ENCODE measurements at regions not wholly inside any gene's neighbourhood (a gene's known extent, or its start where the extent isn't known, plus 50 kb on each side); places are given as distances from the start of the nearest gene placed in this dataset.

- peaks cover 5% of the 10 kb centered on the region; the same call in 1 of the 2 replicates for H3K9me3 ChIP-seq (ENCODE audit: insufficient read depth, low read depth)
- no peaks in the 10 kb centered on the region for H3F3A ChIP-seq (ENCODE audit: insufficient read depth, low read depth)
- no peaks in the 10 kb centered on the region for H3K27me3 ChIP-seq (ENCODE audit: insufficient read depth, low read depth)
- ChIA-PET CTCF (interaction anchor here (0.6 to 2.1 kb wide), 9 partner anchors 11 to 289 kb away, joined by 3 to 26 read pairs (median 4); partner anchors contain the start of gene ACSL4), POLR2A (ENCODE audit: unreplicated experiment) (interaction anchor here (0.7 to 1.1 kb wide), 3 partner anchors 17 to 144 kb away, joined by 3 to 10 read pairs (median 6); no protein-coding TSS in a partner anchor)
- H3K79me2 ChIP-seq (ENCODE audit: low read depth): no peaks in the 10 kb centered on the region
- DNase-seq: no peak
- intact Hi-C loops (cut with micrococcal nuclease; ENCODE audit: unreplicated experiment): loop anchor here (1.0 kb wide), 2 partner anchors 144 to 372 kb away; no protein-coding TSS in a partner anchor
- TF ChIP-seq CTCF (conservative IDR thresholded peaks at IDR 0.05) (peak; percentile 96), EZH2 (IDR thresholded peaks at IDR 0.05; ENCODE audit: low read depth) (no peak)
- no peak overlapping the region for H3K27ac ChIP-seq
- no peaks in the 10 kb centered on the region for H3K36me3 ChIP-seq (ENCODE audit: low read depth)
- H3K4me1 ChIP-seq (replicated peaks; ENCODE audit: insufficient read depth): peaks cover 7% of the 10 kb centered on the region; the same call in 1 of the 2 replicates
- no TSS peak for BruUV-seq (replicated peaks)
- H3K4me2 ChIP-seq: peak overlapping the region; percentile 47
- no peak overlapping the region for H2AFZ ChIP-seq
- no peaks in the 10 kb centered on the region for H3K9me2 ChIP-seq (ENCODE audit: insufficient read depth)
- H4K20me1 ChIP-seq (ENCODE audit: insufficient read depth): no peaks in the 10 kb centered on the region
- no peak overlapping the region for H3K4me3 ChIP-seq
Measured at GRCh38 chrX:109856974-109857373, 123.9 kb upstream of the ACSL4 start.

- ChIA-PET CTCF (interaction anchor here (0.7 to 2.1 kb wide), 8 partner anchors 12 to 288 kb away, joined by 3 to 26 read pairs (median 4); partner anchors contain the start of gene ACSL4), POLR2A (ENCODE audit: unreplicated experiment) (no interaction called here)
- Histone ChIP-seq H3K4me1 (replicated peaks; ENCODE audit: insufficient read depth) (peaks cover 12% of the 10 kb centered on the region; the same call in 1 of the 2 replicates), H3F3A (ENCODE audit: insufficient read depth, low read depth) (no peaks in the 10 kb centered on the region; the same call in 1 of the 2 replicates), H3K9me2 (ENCODE audit: insufficient read depth) (no peaks in the 10 kb centered on the region), H3K36me3 (ENCODE audit: low read depth) (no peaks in the 10 kb centered on the region), H3K27ac (no peak overlapping the region), H3K4me3 (no peak overlapping the region), H4K20me1 (ENCODE audit: insufficient read depth) (no peaks in the 10 kb centered on the region), H3K9me3 (ENCODE audit: insufficient read depth, low read depth) (peaks cover 5% of the 10 kb centered on the region; the same call in 1 of the 2 replicates), H3K4me2 (no peak overlapping the region), H2AFZ (no peak overlapping the region; the same call in 1 of the 2 replicates), H3K27me3 (ENCODE audit: insufficient read depth, low read depth) (no peaks in the 10 kb centered on the region), H3K79me2 (ENCODE audit: low read depth) (no peaks in the 10 kb centered on the region)
- BruUV-seq (replicated peaks): no TSS peak
- TF ChIP-seq CTCF (conservative IDR thresholded peaks at IDR 0.05) (no peak), EZH2 (IDR thresholded peaks at IDR 0.05; ENCODE audit: low read depth) (no peak)
- intact Hi-C loops (cut with micrococcal nuclease; ENCODE audit: unreplicated experiment): loop anchor here (1.0 kb wide), 2 partner anchors 144 to 372 kb away; no protein-coding TSS in a partner anchor
- DNase-seq: no peak
Measured at GRCh38 chrX:109857584-109858228, 124.6 kb upstream of the ACSL4 start.

GRCh38 chrX:109858602-109859341, 125.7 kb upstream of the ACSL4 start:
- Histone ChIP-seq H3K79me2 (ENCODE audit: low read depth) (no peaks in the 10 kb centered on the region), H3K4me2 (no peak overlapping the region), H3K4me1 (replicated peaks; ENCODE audit: insufficient read depth) (peaks cover 16% of the 10 kb centered on the region; the same call in 1 of the 2 replicates), H3K36me3 (ENCODE audit: low read depth) (no peaks in the 10 kb centered on the region), H3K9me2 (ENCODE audit: insufficient read depth) (no peaks in the 10 kb centered on the region), H3K9me3 (ENCODE audit: insufficient read depth, low read depth) (peaks cover 5% of the 10 kb centered on the region; the same call in 1 of the 2 replicates), H2AFZ (no peak overlapping the region), H3F3A (ENCODE audit: insufficient read depth, low read depth) (peaks cover 3% of the 10 kb centered on the region; the same call in 1 of the 2 replicates), H4K20me1 (ENCODE audit: insufficient read depth) (no peaks in the 10 kb centered on the region), H3K4me3 (no peak overlapping the region), H3K27ac (no peak overlapping the region), H3K27me3 (ENCODE audit: insufficient read depth, low read depth) (no peaks in the 10 kb centered on the region)
- DNase-seq: no peak
- BruUV-seq (replicated peaks): no TSS peak
- no peak for TF ChIP-seq CTCF (conservative IDR thresholded peaks at IDR 0.05)
- TF ChIP-seq EZH2 (IDR thresholded peaks at IDR 0.05; ENCODE audit: low read depth): no peak
- intact Hi-C loops (cut with micrococcal nuclease; ENCODE audit: unreplicated experiment): no loop called here
- ChIA-PET POLR2A (ENCODE audit: unreplicated experiment) (no interaction called here), CTCF (no interaction called here)
